Upper lobe of left lung (tissue), 6 donors: ENCODE measurements at regions not wholly inside any gene's neighbourhood (a gene's known extent, or its start where the extent isn't known, plus 50 kb on each side); places are given as distances from the start of the nearest gene placed in this dataset.
"Not testable (repeated sequence)": the region's sequence is repeated elsewhere in the genome, so short reads cannot be mapped to it uniquely, and the experiment has no call there.

Experiments used
- ATAC-seq, 2 donors: fragments of 200-7000 bp; cut with Tn5 transposase; one replicate each; pipeline ENCODE4 v1.9.1; 2022; ENCODE audit warnings: mild to moderate bottlenecking in 2 of 2, moderate library complexity in 2 of 2; ENCODE audit not compliant: low FRiP score in 2 of 2
- DNase-seq, 2 donors: peaks; one replicate each; pipeline ENCODE4 v3.0.0-alpha.2; 2019 to 2020
- H3K27ac ChIP-seq, 4 donors: fragments of 200-600 bp; sonication (generic); one replicate each; pipeline ENCODE4 v1.5.1; 2016 to 2019
- H3K27me3 ChIP-seq, 4 donors: fragments of 200-600 bp; sonication (generic); one replicate each; pipeline ENCODE4 v1.5.1; 2017 to 2019
- H3K36me3 ChIP-seq, 4 donors: fragments of 200-600 bp; sonication (generic); one replicate each; pipeline ENCODE4 v1.5.1; 2016 to 2019
- H3K4me1 ChIP-seq, 4 donors: fragments of 200-600 bp; sonication (generic); one replicate each; pipeline ENCODE4 v1.5.1; 2018 to 2019
- H3K4me3 ChIP-seq, 4 donors: fragments of 200-600 bp; sonication (generic); one replicate each; pipeline ENCODE4 v1.5.1; 2017 to 2019; ENCODE audit warnings: mild to moderate bottlenecking in 2 of 4, moderate library complexity in 1 of 4
- H3K9me3 ChIP-seq, 4 donors: fragments of 200-600 bp; sonication (generic); one replicate each; pipeline ENCODE4 v1.5.1; 2018 to 2019
- EP300 ChIP-seq, 4 donors: sonication (generic); formaldehyde crosslinking; IDR thresholded peaks; one replicate each; pipeline ENCODE4 v1.5.1; 2017; ENCODE audit warnings: antibody characterized with exemption in 4 of 4, control low read depth in 2 of 4
- POLR2A ChIP-seq, 4 donors: fragments of 450-650 bp; IDR thresholded peaks; one replicate each; pipeline ENCODE4 v1.5.1; 2016 to 2017; ENCODE audit warnings: antibody characterized with exemption in 4 of 4, mild to moderate bottlenecking in 2 of 4
- POLR2AphosphoS5 ChIP-seq, 2 donors: sonication (generic); formaldehyde crosslinking; IDR thresholded peaks; one replicate each; pipeline ENCODE4 v1.5.1; 2017; ENCODE audit warnings: antibody characterized with exemption in 2 of 2
- WGBS, 2 donors: methylation state at CpG; one replicate each; pipeline ENCODE4 v1.1.5; 2017 to 2018; 5-methylcytosine and 5-hydroxymethylcytosine counted together
- TF ChIP-seq, protein P1 (sequence below), 6 experiments: fragments of 450-650 bp in 4 of 6; fragments of 200-600 bp in 2 of 6; sonication (generic) in 2 of 6; IDR thresholded peaks; one replicate each; pipeline ENCODE4 v1.5.1; 2016 to 2019; ENCODE audit warnings: antibody characterized with exemption in 6 of 6
- donor health status: DM: no; HTN: no; CAD: no; lungs with moderate emphysema.
- donor health status: DM: no; HTN: yes; CAD: no; lungs with severe emphysema.

- no peak overlapping the region for H3K4me3 ChIP-seq
- H3K36me3 ChIP-seq = no peaks in the 10 kb centered on the region
- TF ChIP-seq EP300 (IDR thresholded peaks at IDR 0.05) (no peak), POLR2A (IDR thresholded peaks at IDR 0.05) (no peak)
- WGBS, 2 donors = 83 to 89% methylated on average over 2 of the region's 2 CpGs
- ATAC-seq = no peak
- H3K27ac ChIP-seq = no peak overlapping the region
- no peak for DNase-seq
- H3K9me3 ChIP-seq = no peaks in the 10 kb centered on the region
- H3K4me1 ChIP-seq = no peaks in the 10 kb centered on the region
- no peaks in the 10 kb centered on the region for H3K27me3 ChIP-seq
Observed at GRCh38 chr1:38183747-38184146, 137.2 kb upstream of the POU3F1 start.

DNA sequence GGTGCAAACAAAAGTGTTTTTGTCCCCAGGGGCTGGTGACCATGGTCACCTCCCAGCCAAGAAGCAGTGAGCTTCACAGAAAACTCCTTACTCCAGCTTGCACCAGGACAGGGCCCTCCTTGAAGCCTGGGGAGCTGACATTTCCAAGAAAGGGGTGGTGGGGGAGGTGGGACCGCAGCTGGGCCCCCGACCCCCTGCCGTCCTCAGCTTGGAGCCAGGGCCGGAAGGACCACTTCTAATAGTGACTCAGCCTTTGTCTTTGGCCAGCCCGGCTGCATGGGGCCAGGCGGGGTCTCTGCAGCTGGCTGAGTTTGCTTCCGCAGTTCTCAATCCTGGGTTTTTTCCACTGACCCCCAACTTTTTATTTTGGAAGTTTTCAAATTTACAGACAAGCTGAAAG lies 136.5 kb upstream of the POU3F1 start:
- WGBS, 2 donors = 55 to 87% methylated on average over 3 to 7 of the region's 7 CpGs
- Histone ChIP-seq H3K4me1 (no peaks in the 10 kb centered on the region), H3K27me3 (no peaks in the 10 kb centered on the region), H3K4me3 (no peak overlapping the region), H3K36me3 (no peaks in the 10 kb centered on the region), H3K9me3 (no peaks in the 10 kb centered on the region), H3K27ac (no peak overlapping the region)
- ATAC-seq (no peak), DNase-seq (peak in 1 of 2 donors; percentile 37)
- TF ChIP-seq, protein P1, sequence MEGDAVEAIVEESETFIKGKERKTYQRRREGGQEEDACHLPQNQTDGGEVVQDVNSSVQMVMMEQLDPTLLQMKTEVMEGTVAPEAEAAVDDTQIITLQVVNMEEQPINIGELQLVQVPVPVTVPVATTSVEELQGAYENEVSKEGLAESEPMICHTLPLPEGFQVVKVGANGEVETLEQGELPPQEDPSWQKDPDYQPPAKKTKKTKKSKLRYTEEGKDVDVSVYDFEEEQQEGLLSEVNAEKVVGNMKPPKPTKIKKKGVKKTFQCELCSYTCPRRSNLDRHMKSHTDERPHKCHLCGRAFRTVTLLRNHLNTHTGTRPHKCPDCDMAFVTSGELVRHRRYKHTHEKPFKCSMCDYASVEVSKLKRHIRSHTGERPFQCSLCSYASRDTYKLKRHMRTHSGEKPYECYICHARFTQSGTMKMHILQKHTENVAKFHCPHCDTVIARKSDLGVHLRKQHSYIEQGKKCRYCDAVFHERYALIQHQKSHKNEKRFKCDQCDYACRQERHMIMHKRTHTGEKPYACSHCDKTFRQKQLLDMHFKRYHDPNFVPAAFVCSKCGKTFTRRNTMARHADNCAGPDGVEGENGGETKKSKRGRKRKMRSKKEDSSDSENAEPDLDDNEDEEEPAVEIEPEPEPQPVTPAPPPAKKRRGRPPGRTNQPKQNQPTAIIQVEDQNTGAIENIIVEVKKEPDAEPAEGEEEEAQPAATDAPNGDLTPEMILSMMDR (IDR thresholded peaks at IDR 0.05) = no peak
- TF ChIP-seq POLR2A (IDR thresholded peaks at IDR 0.05) (no peak), POLR2AphosphoS5 (IDR thresholded peaks at IDR 0.05) (no peak), EP300 (IDR thresholded peaks at IDR 0.05) (no peak)

DNA sequence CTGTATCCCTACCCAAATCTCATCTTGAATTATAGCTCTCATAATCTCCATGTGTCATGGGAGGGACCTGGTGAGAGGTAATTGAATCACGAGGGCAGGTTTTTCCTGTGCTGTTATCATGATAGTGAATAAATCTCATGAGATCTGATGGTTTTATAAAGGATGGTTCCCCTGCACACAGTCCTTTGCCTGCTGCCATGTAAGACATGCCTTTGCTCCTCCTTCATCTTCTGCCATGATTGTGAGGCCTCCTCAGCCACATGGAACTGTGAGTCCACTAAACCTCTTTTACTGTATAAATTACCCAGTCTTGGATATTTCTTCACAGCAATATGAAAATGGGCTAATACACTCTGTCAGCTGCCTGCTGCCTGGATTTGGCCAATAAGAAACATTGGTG lies 133.8 kb upstream of the POU3F1 start:
- H3K4me3 ChIP-seq, ATAC-seq, H3K27me3 ChIP-seq, DNase-seq, H3K36me3 ChIP-seq, H3K4me1 ChIP-seq, H3K27ac ChIP-seq, H3K9me3 ChIP-seq: not testable (repeated sequence)
- 77 to 100% methylated on average over 1 of the region's 1 CpG for WGBS, 2 donors

- H3K27ac ChIP-seq = no peak overlapping the region
- no peaks in the 10 kb centered on the region for H3K4me1 ChIP-seq
Observed at GRCh38 chr1:38179483-38179882, 132.9 kb upstream of the POU3F1 start.

GRCh38 chr1:38178216-38178615 lies 131.6 kb upstream of the POU3F1 start:
- 80 to 93% methylated on average over 6 of the region's 6 CpGs for WGBS, 2 donors
- no peaks in the 10 kb centered on the region for H3K9me3 ChIP-seq
- no peaks in the 10 kb centered on the region for H3K36me3 ChIP-seq
- no peaks in the 10 kb centered on the region for H3K27me3 ChIP-seq
- H3K4me1 ChIP-seq = no peaks in the 10 kb centered on the region
- no peak overlapping the region for H3K27ac ChIP-seq
- ATAC-seq (no peak), DNase-seq (no peak)
- TF ChIP-seq, protein P1 (IDR thresholded peaks at IDR 0.05) = no peak
- TF ChIP-seq POLR2AphosphoS5 (IDR thresholded peaks at IDR 0.05) = no peak
- no peak for TF ChIP-seq POLR2A (IDR thresholded peaks at IDR 0.05)
- TF ChIP-seq EP300 (IDR thresholded peaks at IDR 0.05) = no peak
- H3K4me3 ChIP-seq = no peak overlapping the region

More at GRCh38 chr1:38179483-38179882, 132.9 kb upstream of the POU3F1 start:
- TF ChIP-seq EP300 (IDR thresholded peaks at IDR 0.05) (no peak), POLR2A (IDR thresholded peaks at IDR 0.05) (no peak), POLR2AphosphoS5 (IDR thresholded peaks at IDR 0.05) (no peak)
- TF ChIP-seq, protein P1 (IDR thresholded peaks at IDR 0.05) = no peak
- H3K9me3 ChIP-seq = no peaks in the 10 kb centered on the region
- no peak overlapping the region for H3K4me3 ChIP-seq
- ATAC-seq (no peak), DNase-seq (no peak)
- no peaks in the 10 kb centered on the region for H3K36me3 ChIP-seq
- 40 to 59% methylated on average over 6 to 8 of the region's 8 CpGs for WGBS, 2 donors
- no peaks in the 10 kb centered on the region for H3K27me3 ChIP-seq

- Histone ChIP-seq H3K4me3 (no peak overlapping the region), H3K27ac (no peak overlapping the region), H3K27me3 (no peaks in the 10 kb centered on the region), H3K36me3 (no peaks in the 10 kb centered on the region), H3K4me1 (no peaks in the 10 kb centered on the region), H3K9me3 (no peaks in the 10 kb centered on the region)
- 84 to 93% methylated on average over 7 to 8 of the region's 9 CpGs for WGBS, 2 donors
- DNase-seq (peak in 1 of 2 donors; percentile 38), ATAC-seq (no peak)
- no peak for TF ChIP-seq POLR2A (IDR thresholded peaks at IDR 0.05)
- no peak for TF ChIP-seq EP300 (IDR thresholded peaks at IDR 0.05)
- TF ChIP-seq POLR2AphosphoS5 (IDR thresholded peaks at IDR 0.05) = no peak
- TF ChIP-seq, protein P1 (IDR thresholded peaks at IDR 0.05) = no peak
Observed at GRCh38 chr1:38175121-38175520, 128.5 kb upstream of the POU3F1 start.
